PFSK-1 (cell line): ENCODE measurements at regions not wholly inside any gene's neighbourhood (a gene's known extent, or its start where the extent isn't known, plus 50 kb on each side); places are given as distances from the start of the nearest gene placed in this dataset.

Experiments used
- POLR2AphosphoS5 ChIP-seq: IDR thresholded peaks from 2 replicates; pipeline ENCODE4 v1.6.1; 2012; ENCODE audit warnings: low read depth, mild to moderate bottlenecking, control low read depth, low read length, moderate library complexity
- TAF1 ChIP-seq: IDR thresholded peaks from 2 replicates; pipeline ENCODE4 v1.6.1; 2012; ENCODE audit warnings: low read length, control low read depth, borderline replicate concordance; ENCODE audit not compliant: insufficient read depth
- TF ChIP-seq, protein P1 (sequence below), 2 experiments: IDR thresholded peaks; 2 replicates each; pipeline versions ENCODE4 v1.6.1 to v1.8.0; 2011 to 2012; ENCODE audit warnings: low read depth in 2 of 2, low read length in 2 of 2, control low read depth in 1 of 2, inconsistent platforms in 1 of 2, mild to moderate bottlenecking in 1 of 2, moderate library complexity in 1 of 2; ENCODE audit not compliant: insufficient read depth in 1 of 2

DNA sequence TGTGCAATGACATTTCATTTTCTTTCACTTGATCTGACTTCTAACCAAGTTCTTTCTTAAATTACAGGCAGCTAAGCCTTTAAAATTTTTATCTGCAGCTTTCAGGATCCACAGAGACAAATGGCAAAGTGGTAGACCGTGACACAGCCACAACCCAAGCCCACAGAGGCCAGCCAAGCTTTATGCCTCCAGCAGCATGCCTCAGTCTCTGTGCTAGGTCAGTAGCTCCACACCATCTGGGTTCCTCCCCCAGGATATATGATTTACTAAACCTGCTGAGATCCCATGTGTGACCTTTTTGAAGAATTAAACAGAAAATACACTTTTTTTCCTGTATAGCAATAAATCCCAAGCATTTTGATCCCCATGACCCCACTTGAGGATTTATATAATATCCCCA is 290.4 kb upstream of the CAND1 start:
- no peak for TF ChIP-seq POLR2AphosphoS5
- TF ChIP-seq, protein P1, sequence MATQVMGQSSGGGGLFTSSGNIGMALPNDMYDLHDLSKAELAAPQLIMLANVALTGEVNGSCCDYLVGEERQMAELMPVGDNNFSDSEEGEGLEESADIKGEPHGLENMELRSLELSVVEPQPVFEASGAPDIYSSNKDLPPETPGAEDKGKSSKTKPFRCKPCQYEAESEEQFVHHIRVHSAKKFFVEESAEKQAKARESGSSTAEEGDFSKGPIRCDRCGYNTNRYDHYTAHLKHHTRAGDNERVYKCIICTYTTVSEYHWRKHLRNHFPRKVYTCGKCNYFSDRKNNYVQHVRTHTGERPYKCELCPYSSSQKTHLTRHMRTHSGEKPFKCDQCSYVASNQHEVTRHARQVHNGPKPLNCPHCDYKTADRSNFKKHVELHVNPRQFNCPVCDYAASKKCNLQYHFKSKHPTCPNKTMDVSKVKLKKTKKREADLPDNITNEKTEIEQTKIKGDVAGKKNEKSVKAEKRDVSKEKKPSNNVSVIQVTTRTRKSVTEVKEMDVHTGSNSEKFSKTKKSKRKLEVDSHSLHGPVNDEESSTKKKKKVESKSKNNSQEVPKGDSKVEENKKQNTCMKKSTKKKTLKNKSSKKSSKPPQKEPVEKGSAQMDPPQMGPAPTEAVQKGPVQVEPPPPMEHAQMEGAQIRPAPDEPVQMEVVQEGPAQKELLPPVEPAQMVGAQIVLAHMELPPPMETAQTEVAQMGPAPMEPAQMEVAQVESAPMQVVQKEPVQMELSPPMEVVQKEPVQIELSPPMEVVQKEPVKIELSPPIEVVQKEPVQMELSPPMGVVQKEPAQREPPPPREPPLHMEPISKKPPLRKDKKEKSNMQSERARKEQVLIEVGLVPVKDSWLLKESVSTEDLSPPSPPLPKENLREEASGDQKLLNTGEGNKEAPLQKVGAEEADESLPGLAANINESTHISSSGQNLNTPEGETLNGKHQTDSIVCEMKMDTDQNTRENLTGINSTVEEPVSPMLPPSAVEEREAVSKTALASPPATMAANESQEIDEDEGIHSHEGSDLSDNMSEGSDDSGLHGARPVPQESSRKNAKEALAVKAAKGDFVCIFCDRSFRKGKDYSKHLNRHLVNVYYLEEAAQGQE (IDR thresholded peaks at IDR 0.05; ENCODE audit: insufficient read depth in 1 of 2, low read depth in 2 of 2, low read length in 2 of 2) = no peak
- TF ChIP-seq TAF1 = no peak
